ENCODE measurements at regions not wholly inside any gene's neighbourhood (a gene's known extent, or its start where the extent isn't known, plus 50 kb on each side); places are given as distances from the start of the nearest gene placed in this dataset.

- no peak for TF ChIP-seq CBX8 (IDR thresholded peaks at IDR 0.05; ENCODE audit: borderline replicate concordance, extremely low read depth, low read depth, low read length, poor library complexity, severe bottlenecking)
- no peak for TF ChIP-seq PRPF4 (IDR thresholded peaks at IDR 0.05; ENCODE audit: insufficient read depth, low read depth, low read length, poor library complexity, severe bottlenecking)
- TF ChIP-seq BDP1 (IDR thresholded peaks at IDR 0.05; ENCODE audit: insufficient read depth, insufficient read length): no peak
- TF ChIP-seq DPF2 (IDR thresholded peaks at IDR 0.05): no peak
- TF ChIP-seq, protein P1, sequence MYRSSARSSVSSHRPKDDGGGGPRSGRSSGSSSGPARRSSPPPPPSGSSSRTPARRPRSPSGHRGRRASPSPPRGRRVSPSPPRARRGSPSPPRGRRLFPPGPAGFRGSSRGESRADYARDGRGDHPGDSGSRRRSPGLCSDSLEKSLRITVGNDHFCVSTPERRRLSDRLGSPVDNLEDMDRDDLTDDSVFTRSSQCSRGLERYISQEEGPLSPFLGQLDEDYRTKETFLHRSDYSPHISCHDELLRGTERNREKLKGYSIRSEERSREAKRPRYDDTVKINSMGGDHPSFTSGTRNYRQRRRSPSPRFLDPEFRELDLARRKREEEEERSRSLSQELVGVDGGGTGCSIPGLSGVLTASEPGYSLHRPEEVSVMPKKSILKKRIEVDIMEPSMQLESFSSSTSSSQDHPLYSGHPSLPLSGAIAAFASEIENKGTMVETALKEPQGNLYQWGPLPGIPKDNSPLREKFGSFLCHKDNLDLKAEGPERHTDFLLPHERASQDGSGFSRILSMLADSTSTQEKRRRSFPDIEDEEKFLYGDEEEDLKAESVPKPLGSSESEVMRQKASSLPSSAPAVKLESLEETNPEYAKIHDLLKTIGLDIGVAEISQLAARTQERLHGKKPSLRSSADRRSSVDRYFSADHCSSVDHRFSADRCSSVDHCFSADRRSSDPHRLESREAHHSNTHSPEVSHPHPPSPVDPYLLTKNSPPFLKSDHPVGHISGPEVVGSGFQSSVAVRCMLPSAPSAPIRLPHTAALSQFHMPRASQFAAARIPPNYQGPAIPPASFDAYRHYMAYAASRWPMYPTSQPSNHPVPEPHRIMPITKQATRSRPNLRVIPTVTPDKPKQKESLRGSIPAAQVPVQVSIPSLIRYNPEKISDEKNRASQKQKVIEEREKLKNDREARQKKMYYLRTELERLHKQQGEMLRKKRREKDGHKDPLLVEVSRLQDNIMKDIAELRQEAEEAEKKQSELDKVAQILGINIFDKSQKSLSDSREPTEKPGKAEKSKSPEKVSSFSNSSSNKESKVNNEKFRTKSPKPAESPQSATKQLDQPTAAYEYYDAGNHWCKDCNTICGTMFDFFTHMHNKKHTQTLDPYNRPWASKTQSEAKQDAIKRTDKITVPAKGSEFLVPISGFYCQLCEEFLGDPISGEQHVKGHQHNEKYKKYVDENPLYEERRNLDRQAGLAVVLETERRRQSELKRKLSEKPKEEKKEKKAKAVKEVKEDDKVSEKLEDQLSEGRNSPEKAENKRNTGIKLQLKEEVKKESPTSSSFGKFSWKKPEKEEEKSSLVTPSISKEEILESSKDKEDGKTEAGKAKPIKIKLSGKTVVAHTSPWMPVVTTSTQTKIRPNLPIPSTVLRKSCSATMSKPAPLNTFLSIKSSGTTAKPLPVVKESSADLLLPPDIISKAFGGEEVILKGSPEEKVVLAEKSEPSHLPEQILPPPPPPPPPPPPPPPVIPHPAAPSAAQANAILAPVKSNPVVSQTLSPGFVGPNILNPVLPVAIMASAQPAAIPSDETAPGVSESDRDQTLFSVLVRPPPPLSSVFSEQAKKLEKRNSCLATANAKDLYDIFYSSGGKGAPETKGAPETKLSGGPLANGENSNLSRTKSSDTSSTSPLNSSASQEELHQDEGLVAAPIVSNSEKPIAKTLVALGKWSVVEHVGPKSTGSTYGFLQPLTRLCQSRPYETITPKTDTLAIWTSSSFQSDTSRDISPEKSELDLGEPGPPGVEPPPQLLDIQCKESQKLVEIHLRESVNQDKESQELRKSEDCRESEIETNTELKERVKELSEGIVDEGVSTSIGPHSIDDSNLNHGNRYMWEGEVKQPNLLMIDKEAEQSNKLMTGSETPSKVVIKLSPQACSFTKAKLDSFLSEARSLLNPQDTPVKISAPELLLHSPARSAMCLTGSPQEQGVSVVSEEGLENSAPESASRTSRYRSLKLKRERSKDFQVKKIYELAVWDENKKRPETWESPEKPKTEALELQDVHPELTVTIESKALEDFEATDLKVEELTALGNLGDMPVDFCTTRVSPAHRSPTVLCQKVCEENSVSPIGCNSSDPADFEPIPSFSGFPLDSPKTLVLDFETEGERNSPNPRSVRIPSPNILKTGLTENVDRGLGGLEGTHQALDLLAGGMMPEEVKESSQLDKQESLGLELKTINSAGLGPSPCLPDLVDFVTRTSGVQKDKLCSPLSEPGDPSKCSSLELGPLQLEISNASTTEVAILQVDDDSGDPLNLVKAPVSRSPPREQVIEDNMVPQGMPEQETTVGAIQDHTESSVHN (IDR thresholded peaks at IDR 0.05; ENCODE audit: borderline replicate concordance in 1 of 2, low read depth in 1 of 2): no peak
- TF ChIP-seq, protein P2, sequence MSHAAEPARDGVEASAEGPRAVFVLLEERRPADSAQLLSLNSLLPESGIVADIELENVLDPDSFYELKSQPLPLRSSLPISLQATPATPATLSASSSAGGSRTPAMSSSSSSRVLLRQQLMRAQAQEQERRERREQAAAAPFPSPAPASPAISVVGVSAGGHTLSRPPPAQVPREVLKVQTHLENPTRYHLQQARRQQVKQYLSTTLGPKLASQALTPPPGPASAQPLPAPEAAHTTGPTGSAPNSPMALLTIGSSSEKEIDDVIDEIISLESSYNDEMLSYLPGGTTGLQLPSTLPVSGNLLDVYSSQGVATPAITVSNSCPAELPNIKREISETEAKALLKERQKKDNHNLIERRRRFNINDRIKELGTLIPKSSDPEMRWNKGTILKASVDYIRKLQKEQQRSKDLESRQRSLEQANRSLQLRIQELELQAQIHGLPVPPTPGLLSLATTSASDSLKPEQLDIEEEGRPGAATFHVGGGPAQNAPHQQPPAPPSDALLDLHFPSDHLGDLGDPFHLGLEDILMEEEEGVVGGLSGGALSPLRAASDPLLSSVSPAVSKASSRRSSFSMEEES (CRISPR knock-in tag; IDR thresholded peaks at IDR 0.05): no peak
- no peak for TF ChIP-seq YBX1 (IDR thresholded peaks at IDR 0.05)
- TF ChIP-seq ZNF165 (CRISPR knock-in tag; IDR thresholded peaks at IDR 0.05; ENCODE audit: borderline replicate concordance): no peak
- TF ChIP-seq, protein P3, sequence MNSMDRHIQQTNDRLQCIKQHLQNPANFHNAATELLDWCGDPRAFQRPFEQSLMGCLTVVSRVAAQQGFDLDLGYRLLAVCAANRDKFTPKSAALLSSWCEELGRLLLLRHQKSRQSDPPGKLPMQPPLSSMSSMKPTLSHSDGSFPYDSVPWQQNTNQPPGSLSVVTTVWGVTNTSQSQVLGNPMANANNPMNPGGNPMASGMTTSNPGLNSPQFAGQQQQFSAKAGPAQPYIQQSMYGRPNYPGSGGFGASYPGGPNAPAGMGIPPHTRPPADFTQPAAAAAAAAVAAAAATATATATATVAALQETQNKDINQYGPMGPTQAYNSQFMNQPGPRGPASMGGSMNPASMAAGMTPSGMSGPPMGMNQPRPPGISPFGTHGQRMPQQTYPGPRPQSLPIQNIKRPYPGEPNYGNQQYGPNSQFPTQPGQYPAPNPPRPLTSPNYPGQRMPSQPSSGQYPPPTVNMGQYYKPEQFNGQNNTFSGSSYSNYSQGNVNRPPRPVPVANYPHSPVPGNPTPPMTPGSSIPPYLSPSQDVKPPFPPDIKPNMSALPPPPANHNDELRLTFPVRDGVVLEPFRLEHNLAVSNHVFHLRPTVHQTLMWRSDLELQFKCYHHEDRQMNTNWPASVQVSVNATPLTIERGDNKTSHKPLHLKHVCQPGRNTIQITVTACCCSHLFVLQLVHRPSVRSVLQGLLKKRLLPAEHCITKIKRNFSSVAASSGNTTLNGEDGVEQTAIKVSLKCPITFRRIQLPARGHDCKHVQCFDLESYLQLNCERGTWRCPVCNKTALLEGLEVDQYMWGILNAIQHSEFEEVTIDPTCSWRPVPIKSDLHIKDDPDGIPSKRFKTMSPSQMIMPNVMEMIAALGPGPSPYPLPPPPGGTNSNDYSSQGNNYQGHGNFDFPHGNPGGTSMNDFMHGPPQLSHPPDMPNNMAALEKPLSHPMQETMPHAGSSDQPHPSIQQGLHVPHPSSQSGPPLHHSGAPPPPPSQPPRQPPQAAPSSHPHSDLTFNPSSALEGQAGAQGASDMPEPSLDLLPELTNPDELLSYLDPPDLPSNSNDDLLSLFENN (IDR thresholded peaks at IDR 0.05; ENCODE audit: low read depth in 2 of 2, low read length in 2 of 2): no peak
- no peak for TF ChIP-seq RNF2 (IDR thresholded peaks at IDR 0.05)
- no peak for TF ChIP-seq ZNF436 (CRISPR knock-in tag; IDR thresholded peaks at IDR 0.05)
- TF ChIP-seq MYBL2 (IDR thresholded peaks at IDR 0.05; ENCODE audit: low read depth): no peak
- TF ChIP-seq MYBL2 (CRISPR knock-in tag; IDR thresholded peaks at IDR 0.05; ENCODE audit: borderline replicate concordance): no peak
These were observed 264.3 kb upstream of the MVB12B start (continued) for GRCh38 chr9:126062158-126062886.

Data from K562 (cell line).